ENCODE measurements at regions not wholly inside any gene's neighbourhood (a gene's known extent, or its start where the extent isn't known, plus 50 kb on each side); places are given as distances from the start of the nearest gene placed in this dataset.

DNA sequence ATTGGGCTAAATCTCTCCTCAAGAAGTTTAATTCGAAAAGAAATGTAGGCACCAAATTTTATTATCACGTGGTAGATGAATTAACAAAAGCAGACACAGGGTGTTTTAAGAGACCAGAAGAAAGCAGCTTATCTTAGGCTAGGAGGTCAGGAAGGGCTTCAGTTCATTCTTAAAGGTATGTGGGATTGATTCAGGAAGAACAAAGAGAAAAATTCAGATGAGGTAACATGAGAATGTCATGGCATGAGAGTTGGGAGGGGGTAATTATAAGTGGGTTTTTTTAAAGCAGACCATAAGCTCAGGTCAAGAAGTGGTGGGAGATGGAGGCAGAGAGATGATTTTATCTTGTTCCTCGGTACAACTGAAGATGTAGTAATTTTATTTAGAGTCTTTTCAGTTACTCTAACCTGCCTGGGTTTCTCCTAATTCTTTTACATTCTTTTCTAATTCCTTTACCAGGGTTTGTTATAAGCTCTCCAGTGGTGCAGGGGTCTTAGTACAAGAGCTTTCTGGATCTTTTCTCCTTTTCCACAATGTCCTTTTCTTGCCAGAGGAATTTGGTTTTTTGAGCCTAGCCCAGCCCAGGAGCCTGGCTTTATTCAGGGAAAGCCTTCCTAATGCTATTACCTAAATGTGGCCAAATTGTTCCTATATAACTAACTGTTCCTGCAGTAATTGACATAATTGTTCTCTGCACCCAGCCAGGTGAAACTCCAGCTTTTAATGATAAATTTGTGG is 474.1 kb upstream of the BTBD3 start:
- Histone ChIP-seq H3K4me1 (no peaks in the 10 kb centered on the region), H4K20me1 (no peaks in the 10 kb centered on the region), H3K27me3 (no peaks in the 10 kb centered on the region), H3K27ac (no peak overlapping the region), H3K4me2 (no peak overlapping the region), H3K36me3 (no peaks in the 10 kb centered on the region), H3K4me3 (no peak overlapping the region), H3K9ac (no peak overlapping the region), H3K9me3 (no peaks in the 10 kb centered on the region)
- no peak for TF ChIP-seq Cebpa-rat (IDR thresholded peaks at IDR 0.05)

DNA sequence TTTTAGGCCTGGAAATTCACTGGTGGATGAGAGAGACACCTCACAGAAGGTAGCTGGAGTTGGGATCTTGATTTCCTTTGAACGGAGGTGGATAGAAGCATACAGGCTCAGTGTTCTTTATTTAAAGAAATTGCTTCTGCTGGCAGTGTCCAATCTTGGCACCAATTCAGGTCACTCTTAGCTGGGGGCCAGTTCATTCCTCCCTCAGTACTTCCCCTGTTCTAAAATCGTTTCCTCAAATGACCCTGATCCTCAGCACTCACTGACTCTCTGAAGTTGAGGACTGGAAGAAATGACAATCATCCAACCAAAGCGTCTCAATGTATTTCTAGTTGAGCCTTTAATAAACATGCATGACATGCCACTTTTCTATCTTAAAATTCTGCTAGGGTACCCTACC is 472.5 kb upstream of the BTBD3 start:
- no peaks in the 10 kb centered on the region for H3K27me3 ChIP-seq
- H3K9ac ChIP-seq, result no peak overlapping the region
- no peaks in the 10 kb centered on the region for H4K20me1 ChIP-seq
- H3K9me3 ChIP-seq, result no peaks in the 10 kb centered on the region
- H3K4me1 ChIP-seq, result no peaks in the 10 kb centered on the region
- no peaks in the 10 kb centered on the region for H3K36me3 ChIP-seq
- H3K4me2 ChIP-seq, result no peak overlapping the region
- no peak for TF ChIP-seq Cebpa-rat (IDR thresholded peaks at IDR 0.05)
- no peak overlapping the region for H3K4me3 ChIP-seq
- no peak overlapping the region for H3K27ac ChIP-seq

DNA sequence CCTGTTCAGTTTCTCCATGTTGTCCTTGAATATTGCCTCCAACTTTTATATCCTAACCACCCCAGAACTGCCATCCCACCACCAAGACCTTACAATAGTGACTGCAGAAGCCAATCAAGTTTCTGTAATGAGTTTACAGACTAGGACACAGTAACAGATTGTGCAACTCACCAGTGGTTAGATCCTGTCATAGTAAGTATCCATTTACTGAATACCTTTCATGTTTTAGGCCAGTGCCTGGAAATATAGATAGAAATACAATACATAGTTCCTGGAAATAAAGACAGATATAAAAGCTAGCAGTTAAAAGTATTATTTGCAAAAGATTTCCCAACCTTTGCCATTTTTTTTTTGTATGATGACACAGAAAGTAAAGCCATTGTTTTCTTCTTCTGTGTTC is 471.8 kb upstream of the BTBD3 start:
- Histone ChIP-seq H3K27me3 (no peaks in the 10 kb centered on the region), H3K4me1 (no peaks in the 10 kb centered on the region), H3K9ac (no peak overlapping the region), H3K36me3 (no peaks in the 10 kb centered on the region), H3K4me2 (no peak overlapping the region), H3K9me3 (no peaks in the 10 kb centered on the region), H3K4me3 (no peak overlapping the region), H4K20me1 (no peaks in the 10 kb centered on the region), H3K27ac (no peak overlapping the region)
- no peak for TF ChIP-seq Cebpa-rat (IDR thresholded peaks at IDR 0.05)

DNA sequence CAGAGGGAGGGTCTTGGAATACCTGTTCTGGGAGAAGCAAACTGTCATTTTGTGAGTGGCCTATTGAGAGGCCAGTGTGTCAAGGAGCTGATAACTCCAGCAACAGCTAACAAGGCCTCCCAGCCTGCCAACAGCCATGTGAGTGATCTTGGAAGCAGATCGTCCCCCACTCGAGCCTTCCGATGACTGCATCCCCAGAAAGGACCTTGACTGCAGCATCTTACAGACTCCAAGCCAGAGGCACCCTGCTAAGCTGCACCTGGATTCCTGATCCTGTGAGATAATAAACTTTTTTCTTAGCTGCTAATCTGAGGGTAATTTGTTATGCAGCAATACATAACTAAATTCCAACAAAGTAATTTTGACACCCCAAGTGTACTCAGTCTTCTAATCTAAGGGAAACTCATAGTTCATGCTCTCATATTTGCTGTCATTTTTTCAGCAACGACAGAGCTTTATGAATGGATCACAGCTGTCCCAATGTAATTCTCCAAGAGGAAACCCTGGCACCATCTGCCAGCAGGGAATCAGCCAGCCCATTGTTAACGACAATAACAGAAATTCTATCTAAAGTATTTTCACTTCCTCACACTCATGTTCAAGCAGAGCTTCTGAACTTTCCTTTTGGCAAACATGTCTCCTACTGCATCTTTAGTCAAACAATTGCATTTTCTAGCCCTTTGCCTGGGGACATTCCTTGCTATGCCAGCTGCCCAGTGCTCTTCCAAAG is 470.2 kb upstream of the BTBD3 start:
- Histone ChIP-seq H4K20me1 (no peaks in the 10 kb centered on the region), H3K9me3 (no peaks in the 10 kb centered on the region), H3K36me3 (no peaks in the 10 kb centered on the region), H3K27ac (no peak overlapping the region), H3K4me3 (no peak overlapping the region), H3K9ac (no peak overlapping the region), H3K4me2 (no peak overlapping the region), H3K27me3 (no peaks in the 10 kb centered on the region), H3K4me1 (peaks cover 8% of the 10 kb centered on the region; the same call in 1 of the 2 replicates)
- no peak for TF ChIP-seq Cebpa-rat (IDR thresholded peaks at IDR 0.05)

DNA sequence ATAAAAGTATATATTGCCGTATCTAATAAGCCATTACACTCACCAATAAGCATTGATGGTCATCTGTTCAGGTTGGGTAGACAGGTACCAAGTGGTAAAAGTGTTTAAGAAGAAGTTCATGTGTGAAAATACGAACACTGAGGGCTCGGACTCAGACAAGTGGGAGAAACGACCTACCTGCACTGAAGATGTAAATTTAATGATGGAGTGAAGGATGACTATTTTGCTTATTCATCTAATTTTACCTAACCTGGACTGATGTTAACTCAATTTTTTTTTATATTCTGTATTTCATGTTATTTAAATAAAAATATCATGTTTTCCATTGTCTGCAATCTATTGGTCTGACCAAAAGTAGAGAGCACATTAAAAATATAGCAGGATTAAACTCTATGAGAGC is 469.1 kb upstream of the BTBD3 start:
- H3K36me3 ChIP-seq, result no peaks in the 10 kb centered on the region
- TF ChIP-seq Cebpa-rat (IDR thresholded peaks at IDR 0.05), result no peak
- H3K9ac ChIP-seq, result no peak overlapping the region
- no peaks in the 10 kb centered on the region for H4K20me1 ChIP-seq
- peaks cover 8% of the 10 kb centered on the region; the same call in 1 of the 2 replicates for H3K4me1 ChIP-seq
- no peak overlapping the region for H3K4me2 ChIP-seq
- H3K4me3 ChIP-seq, result no peak overlapping the region
- no peaks in the 10 kb centered on the region for H3K27me3 ChIP-seq
- H3K27ac ChIP-seq, result no peak overlapping the region
- H3K9me3 ChIP-seq, result no peaks in the 10 kb centered on the region

DNA sequence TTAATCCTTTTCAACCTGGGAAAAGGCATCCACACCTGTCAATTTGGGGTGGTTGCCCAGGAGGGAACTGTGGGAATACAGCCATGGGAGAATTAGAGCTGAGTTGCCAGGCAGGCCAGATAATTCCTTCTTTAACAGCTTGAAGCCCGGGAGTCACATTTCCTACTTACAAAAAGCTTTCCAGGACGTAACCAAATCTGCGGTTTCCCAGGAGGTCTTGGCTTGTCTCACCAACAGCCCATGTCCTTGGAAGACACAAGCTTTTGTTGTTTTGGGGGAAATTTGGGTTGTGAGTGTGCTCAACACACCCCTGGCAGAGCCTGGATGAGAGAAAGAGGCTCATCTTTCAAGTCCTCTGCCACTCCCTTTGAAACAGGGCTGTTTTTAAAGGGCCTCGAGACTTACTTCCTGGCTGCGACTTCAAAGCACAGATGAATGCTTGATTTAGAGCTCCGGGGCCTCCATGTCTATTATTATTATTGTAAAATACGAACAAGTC is 465.9 kb upstream of the BTBD3 start:
- H3K27me3 ChIP-seq, result no peaks in the 10 kb centered on the region
- H3K4me3 ChIP-seq, result no peak overlapping the region
- H3K9me3 ChIP-seq, result no peaks in the 10 kb centered on the region
- H3K36me3 ChIP-seq, result no peaks in the 10 kb centered on the region
- H3K4me1 ChIP-seq, result peaks cover 8% of the 10 kb centered on the region; the same call in 1 of the 2 replicates
- H3K27ac ChIP-seq, result no peak overlapping the region
- H3K9ac ChIP-seq, result no peak overlapping the region
- H4K20me1 ChIP-seq, result no peaks in the 10 kb centered on the region
- H3K4me2 ChIP-seq, result peak overlapping the region; percentile 36
- TF ChIP-seq Cebpa-rat (IDR thresholded peaks at IDR 0.05), result no peak

DNA sequence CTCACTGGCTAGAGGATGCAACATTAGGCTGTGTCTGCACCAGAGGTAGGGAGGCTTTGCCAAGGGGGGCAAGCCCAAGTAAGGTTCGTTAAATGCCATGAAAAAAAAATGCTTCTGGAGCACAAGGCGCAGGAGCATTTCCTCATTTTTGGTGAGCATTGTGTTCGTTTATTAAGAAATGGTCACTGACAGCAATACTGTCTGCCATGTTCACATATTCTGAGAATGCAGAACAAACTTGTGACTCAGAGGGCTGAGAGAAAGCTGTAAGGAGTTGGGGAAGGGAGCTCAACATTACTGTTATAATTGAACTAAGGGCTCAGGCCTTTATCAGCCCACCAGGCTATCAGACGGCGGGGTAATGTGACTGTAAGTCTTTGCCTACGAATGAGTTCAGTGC is 465.4 kb upstream of the BTBD3 start:
- no peak overlapping the region for H3K4me3 ChIP-seq
- no peaks in the 10 kb centered on the region for H3K36me3 ChIP-seq
- no peak overlapping the region for H3K9ac ChIP-seq
- no peaks in the 10 kb centered on the region for H4K20me1 ChIP-seq
- no peaks in the 10 kb centered on the region for H3K27me3 ChIP-seq
- H3K4me1 ChIP-seq, result peaks cover 8% of the 10 kb centered on the region
- no peaks in the 10 kb centered on the region for H3K9me3 ChIP-seq
- H3K27ac ChIP-seq, result no peak overlapping the region
- no peak overlapping the region for H3K4me2 ChIP-seq
- no peak for TF ChIP-seq Cebpa-rat (IDR thresholded peaks at IDR 0.05)

DNA sequence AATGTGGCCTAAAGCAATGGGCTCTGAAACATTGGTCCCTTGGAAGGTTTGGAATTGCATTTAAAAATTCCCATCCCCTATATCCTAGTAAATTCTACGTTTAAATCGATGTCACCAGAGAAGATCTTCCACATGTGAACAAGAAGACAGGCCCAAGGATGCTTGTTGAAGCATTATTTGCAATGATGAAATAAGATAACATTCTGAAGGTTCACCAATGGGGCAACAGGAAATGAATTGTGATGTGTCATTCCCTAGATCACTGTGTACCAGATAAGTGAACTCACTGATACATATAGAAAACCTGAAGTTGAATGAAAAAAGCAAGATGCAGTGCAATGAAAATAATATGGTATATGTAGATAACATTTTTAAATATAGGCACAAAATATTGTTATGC is 464.3 kb upstream of the BTBD3 start:
- Histone ChIP-seq H4K20me1 (no peaks in the 10 kb centered on the region), H3K4me1 (peaks cover 19% of the 10 kb centered on the region), H3K27me3 (no peaks in the 10 kb centered on the region), H3K9me3 (no peaks in the 10 kb centered on the region), H3K36me3 (no peaks in the 10 kb centered on the region), H3K4me2 (no peak overlapping the region), H3K4me3 (no peak overlapping the region), H3K9ac (no peak overlapping the region), H3K27ac (no peak overlapping the region)
- no peak for TF ChIP-seq Cebpa-rat (IDR thresholded peaks at IDR 0.05)

DNA sequence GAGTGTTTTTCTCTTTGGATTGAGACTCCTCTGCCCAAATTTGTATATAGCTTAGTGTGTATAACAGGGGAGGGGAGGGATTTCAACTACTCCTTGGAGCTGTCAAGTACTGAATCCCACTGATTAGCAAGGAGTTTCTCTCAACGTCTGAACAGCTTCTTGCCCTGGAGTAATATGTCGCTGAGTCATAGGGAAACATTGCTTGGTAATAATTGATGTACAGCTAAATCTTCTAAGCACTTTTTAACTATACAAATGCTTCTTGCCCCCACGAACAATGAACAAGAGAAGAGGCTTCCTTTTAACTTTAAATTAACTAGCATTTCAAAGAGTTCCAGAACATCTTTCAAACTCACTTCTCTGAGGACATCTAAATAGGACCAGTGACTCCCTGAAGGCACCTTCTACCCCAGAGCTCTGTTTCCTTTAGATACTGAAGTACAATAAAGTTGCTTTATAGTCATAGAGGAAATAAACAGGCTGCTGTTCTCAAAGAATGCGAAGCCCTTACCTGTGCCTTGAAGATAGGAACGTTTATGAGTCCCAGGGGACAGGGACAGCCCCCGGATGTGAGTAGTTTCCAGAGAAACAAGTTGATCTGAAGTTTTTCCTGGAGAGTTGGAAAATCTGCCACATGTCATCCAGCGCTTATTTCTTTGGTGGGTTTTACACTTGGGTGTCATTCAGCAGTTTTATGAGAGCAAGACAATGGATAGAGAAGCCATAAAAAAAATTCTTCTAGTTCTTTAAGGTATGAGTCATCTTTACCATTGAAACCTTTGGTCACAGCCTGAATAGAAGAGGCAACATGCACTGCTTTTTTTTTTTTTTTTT is 462.5 kb upstream of the BTBD3 start:
- peaks cover 36% of the 10 kb centered on the region for H3K4me1 ChIP-seq
- no peak overlapping the region for H3K4me2 ChIP-seq
- no peaks in the 10 kb centered on the region for H3K36me3 ChIP-seq
- H4K20me1 ChIP-seq, result no peaks in the 10 kb centered on the region
- no peak overlapping the region for H3K4me3 ChIP-seq
- no peaks in the 10 kb centered on the region for H3K27me3 ChIP-seq
- TF ChIP-seq Cebpa-rat (IDR thresholded peaks at IDR 0.05), result no peak
- H3K9me3 ChIP-seq, result no peaks in the 10 kb centered on the region
- no peak overlapping the region for H3K27ac ChIP-seq
- H3K9ac ChIP-seq, result no peak overlapping the region
